Mammary epithelial cell (primary cell): ENCODE measurements at regions not wholly inside any gene's neighbourhood (a gene's known extent, or its start where the extent isn't known, plus 50 kb on each side); places are given as distances from the start of the nearest gene placed in this dataset.

Source experiments
- CTCF ChIP-seq, 2 donors: IDR thresholded peaks in 1 of 2; conservative IDR thresholded peaks in 1 of 2; 2 replicates each; pipeline ENCODE4 v1.5.1; 2011 to 2012; ENCODE audit warnings: inconsistent platforms in 2 of 2, low read length in 2 of 2, mild to moderate bottlenecking in 2 of 2, control low read depth in 1 of 2, low read depth in 1 of 2; ENCODE audit not compliant: insufficient read depth in 1 of 2; ENCODE audit errors: extremely low read depth in 1 of 2
- EZH2 ChIP-seq: IDR thresholded peaks from 2 replicates; pipeline ENCODE4 v1.6.1; 2012; ENCODE audit warnings: low read length, inconsistent platforms, borderline replicate concordance

GRCh38 chr6:7052443-7053011 is 55.2 kb upstream of the RREB1 start:
- TF ChIP-seq CTCF (conservative IDR thresholded peaks at IDR 0.05 in 1 of 2, IDR thresholded peaks at IDR 0.05 in 1 of 2; ENCODE audit: extremely low read depth in 1 of 2, insufficient read depth in 1 of 2, low read depth in 1 of 2, low read length in 2 of 2) (no peak), EZH2 (no peak)
